HepG2 (cell line): ENCODE measurements at regions not wholly inside any gene's neighbourhood (a gene's known extent, or its start where the extent isn't known, plus 50 kb on each side); places are given as distances from the start of the nearest gene placed in this dataset.

Source experiments
- ATAC-seq: fragments of 200-7000 bp; cut with Tn5 transposase; 3 replicates; pipeline ENCODE4 v1.9.1; 2020; ENCODE audit warnings: mild to moderate bottlenecking, moderate library complexity
- BruUV-seq: library from RNA; stranded (reverse); fragments of 400-500 nt; replicated peaks from 2 replicates; lab custom pipeline; 2021; lab: Mats Ljungman, UMichigan
- CTCF ChIA-PET: fragments of 300-600 bp; formaldehyde crosslinking; extraction: SDS; loops from one replicate; lab custom pipeline; 2021; ENCODE audit warnings: low total read pairs, inconsistent platforms, low intra/inter-chr PET ratio; lab: Yijun Ruan, JAX
- POLR2A ChIA-PET: fragments of 350-600 bp; sonication (Branson Sonifier 250); formaldehyde crosslinking; loops from one replicate; lab custom pipeline; 2020; ENCODE audit warnings: antibody characterized with exemption, inconsistent platforms; lab: Yijun Ruan, JAX
- DNase-seq: peaks from one replicate; pipeline ENCODE4 v3.0.0-alpha.2; 2015; ENCODE audit warnings: low spot score
- FAIRE-seq: peaks from 3 replicates; lab custom pipeline; 2011; peaks lifted over from hg19 to GRCh38; lab: Jason Lieb, UNC
- H2AFZ ChIP-seq: one replicate; pipeline ENCODE4 v1.6.1; 2011; ENCODE audit warnings: low read length, inconsistent platforms
- H3K27ac ChIP-seq: fragments of 300-600 bp; 3 replicates; pipeline ENCODE4 v1.8.0; 2011; ENCODE audit warnings: mixed run types, mild to moderate bottlenecking, mixed read lengths, low read length, inconsistent platforms; ENCODE audit not compliant: insufficient read depth; ENCODE audit errors: extremely low read length
- H3K27me3 ChIP-seq, 2 experiments: fragments of 200-600 bp in 1 of 2; 2 replicates in 1 of 2; 3 replicates in 1 of 2; pipeline versions ENCODE4 v1.6.0 to v1.8.0; 2011; ENCODE audit warnings: low read length in 2 of 2, mild to moderate bottlenecking in 2 of 2, moderate library complexity in 2 of 2, inconsistent platforms in 1 of 2; ENCODE audit not compliant: insufficient read depth in 2 of 2, control insufficient read depth in 1 of 2
- H3K36me3 ChIP-seq, 2 experiments: fragments of 200-600 bp in 1 of 2; replicated peaks in 1 of 2; 2 replicates in 1 of 2; 3 replicates in 1 of 2; pipeline versions ENCODE4 v1.5.1 to v1.8.0; 2011; ENCODE audit warnings: low read length in 2 of 2, inconsistent platforms in 1 of 2; ENCODE audit not compliant: insufficient read depth in 2 of 2, control insufficient read depth in 1 of 2
- H3K4me1 ChIP-seq: 2 replicates; pipeline ENCODE4 v1.5.1; 2012; ENCODE audit warnings: low read length, inconsistent platforms; ENCODE audit not compliant: insufficient read depth
- H3K4me2 ChIP-seq: 2 replicates; pipeline ENCODE4 v1.6.0; 2011; ENCODE audit warnings: low read depth, low read length, inconsistent platforms
- H3K4me3 ChIP-seq, 3 experiments: fragments of 200-600 bp in 1 of 3; sonication (generic), shearing (Covaris generic) in 1 of 3; replicated peaks in 1 of 3; 2 replicates each; pipeline ENCODE4 v1.5.1; 2011 to 2016; ENCODE audit warnings: low read length in 3 of 3, inconsistent platforms in 2 of 3, low read depth in 2 of 3, mild to moderate bottlenecking in 2 of 3, control low read depth in 1 of 3, mixed read lengths in 1 of 3; ENCODE audit not compliant: insufficient read depth in 1 of 3
- H3K79me2 ChIP-seq: one replicate; pipeline ENCODE4 v1.6.1; 2011; ENCODE audit warnings: low read length, inconsistent platforms; ENCODE audit not compliant: insufficient read depth
- H3K9ac ChIP-seq: 2 replicates; pipeline ENCODE4 v1.6.0; 2011; ENCODE audit warnings: mild to moderate bottlenecking, low read depth, low read length, inconsistent platforms; ENCODE audit not compliant: insufficient read depth
- H3K9me3 ChIP-seq: 2 replicates; pipeline ENCODE4 v1.5.1; 2012; ENCODE audit warnings: mild to moderate bottlenecking, low read length
- H4K20me1 ChIP-seq: 2 replicates; pipeline ENCODE4 v1.6.0; 2011; ENCODE audit warnings: inconsistent platforms, mild to moderate bottlenecking, low read length, moderate library complexity; ENCODE audit not compliant: insufficient read depth
- FOSL2 ChIP-seq: sonication (generic); formaldehyde crosslinking; IDR thresholded peaks from 2 replicates; pipeline ENCODE4 v1.4.0; 2020; ENCODE audit warnings: missing genetic modification reagents
- KLF16 ChIP-seq, 2 experiments: sonication (generic) in 1 of 2; formaldehyde crosslinking in 1 of 2; IDR thresholded peaks; 2 replicates each; pipeline versions ENCODE4 v1.6.1 to v1.8.0; 2016 to 2023; ENCODE audit warnings: missing genetic modification reagents in 2 of 2, missing compliant biosample characterization in 1 of 2
- RORA ChIP-seq: sonication (generic); formaldehyde crosslinking; IDR thresholded peaks from 2 replicates; pipeline ENCODE4 v1.5.0; 2020; ENCODE audit warnings: mild to moderate bottlenecking, missing genetic modification reagents, moderate library complexity
- SATB2 ChIP-seq: sonication (generic); formaldehyde crosslinking; IDR thresholded peaks from 2 replicates; pipeline ENCODE4 v1.5.0; 2020; ENCODE audit warnings: missing genetic modification reagents
- STAG1 ChIP-seq: sonication (generic); formaldehyde crosslinking; IDR thresholded peaks from 2 replicates; pipeline ENCODE4 v1.4.0; 2020; ENCODE audit warnings: missing genetic modification reagents
- ZNF207 ChIP-seq: fragments of 450-650 bp; IDR thresholded peaks from 2 replicates; pipeline ENCODE4 v1.6.1; 2016; ENCODE audit warnings: antibody characterized with exemption, borderline replicate concordance
- ZNF251 ChIP-seq: sonication (generic); formaldehyde crosslinking; IDR thresholded peaks from 2 replicates; pipeline ENCODE4 v1.9.0; 2021; ENCODE audit warnings: mild to moderate bottlenecking, missing genetic modification reagents
- ZNF556 ChIP-seq: sonication (generic); formaldehyde crosslinking; IDR thresholded peaks from 2 replicates; pipeline ENCODE4 v1.4.0; 2020; ENCODE audit warnings: mild to moderate bottlenecking, missing genetic modification reagents, borderline replicate concordance
- ZNF703 ChIP-seq: sonication (generic); formaldehyde crosslinking; IDR thresholded peaks from 2 replicates; pipeline ENCODE4 v1.5.1; 2020; ENCODE audit warnings: missing genetic modification reagents, mild to moderate bottlenecking, moderate library complexity, borderline replicate concordance
- ZSCAN9 ChIP-seq: IDR thresholded peaks from 2 replicates; pipeline ENCODE4 v1.6.1; 2016; ENCODE audit warnings: borderline replicate concordance
- WGBS: methylation state at CpG from one replicate; pipeline ENCODE4 v1.1.6; 2017; ENCODE audit warnings: low lambda C conversion rate; 5-methylcytosine and 5-hydroxymethylcytosine counted together
- in situ Hi-C: cut with HindIII; loops from 2 replicates; pipeline ENCODE4 v1.10.0; 2017; ENCODE audit warnings: low pct_unique_long_range_greater_than_20kb; ENCODE audit not compliant: extremely low pct_ligation_motif_present
- intact Hi-C: fragments of 100-400 bp; cut with micrococcal nuclease; formaldehyde crosslinking; loops from one replicate; pipeline ENCODE4 v1.10.0; 2022; ENCODE audit not compliant: unreplicated experiment
- TF ChIP-seq, protein P1 (sequence below): IDR thresholded peaks from 2 replicates; pipeline ENCODE4 v1.6.1; 2016; ENCODE audit warnings: low read depth, borderline replicate concordance
- TF ChIP-seq, protein P2 (sequence below): sonication (generic); formaldehyde crosslinking; IDR thresholded peaks from 2 replicates; pipeline ENCODE4 v1.5.1; 2020; ENCODE audit warnings: mild to moderate bottlenecking, missing genetic modification reagents, moderate library complexity

DNA sequence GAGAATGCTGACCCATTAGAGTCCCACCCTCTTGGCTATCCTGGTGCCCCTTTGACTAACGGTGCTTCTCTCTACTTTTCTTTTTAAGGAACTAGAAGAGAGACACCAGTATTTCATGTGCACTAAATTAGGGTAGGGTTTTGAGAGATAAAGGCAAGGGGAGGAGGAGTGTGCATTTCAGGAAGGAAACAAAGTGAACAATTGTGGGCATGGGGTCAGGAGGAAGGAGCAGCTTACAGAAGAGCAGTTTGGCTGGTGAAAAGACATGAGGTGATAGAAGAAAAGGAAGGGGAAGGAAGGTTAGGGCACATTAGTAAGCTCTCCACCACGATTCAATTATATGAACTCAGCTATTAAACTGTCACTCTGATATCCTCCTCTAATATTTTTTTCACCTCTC, 105.8 kb upstream of the CTAGE1 start:
- H3K4me1 ChIP-seq, result no peaks in the 10 kb centered on the region
- no peak overlapping the region for H3K9ac ChIP-seq
- H3K79me2 ChIP-seq, result no peaks in the 10 kb centered on the region
- in situ Hi-C loops, result no loop called here
- H3K27ac ChIP-seq, result no peak overlapping the region
- no peak overlapping the region for H3K4me2 ChIP-seq
- DNase-seq (no peak), ATAC-seq (no peak), FAIRE-seq (no peak)
- H3K9me3 ChIP-seq, result no peaks in the 10 kb centered on the region
- ChIA-PET POLR2A (no interaction called here), CTCF (no interaction called here)
- H3K36me3 ChIP-seq, result no peaks in the 10 kb centered on the region
- H4K20me1 ChIP-seq, result no peaks in the 10 kb centered on the region
- no peaks in the 10 kb centered on the region for H3K27me3 ChIP-seq
- intact Hi-C loops, result no loop called here
- 0% methylated on average over 2 of the region's 2 CpGs for WGBS
- BruUV-seq, result no TSS peak
- TF ChIP-seq STAG1 (CRISPR knock-in tag) (no peak), KLF16 (CRISPR knock-in tag; IDR thresholded peaks at IDR 0.05) (no peak), FOSL2 (no peak), SATB2 (CRISPR knock-in tag) (no peak), ZSCAN9 (CRISPR knock-in tag) (no peak), ZNF703 (CRISPR knock-in tag) (no peak), ZNF556 (CRISPR knock-in tag) (no peak), RORA (CRISPR knock-in tag) (no peak), ZNF251 (CRISPR knock-in tag) (no peak), ZNF207 (no peak)
- TF ChIP-seq, protein P1, sequence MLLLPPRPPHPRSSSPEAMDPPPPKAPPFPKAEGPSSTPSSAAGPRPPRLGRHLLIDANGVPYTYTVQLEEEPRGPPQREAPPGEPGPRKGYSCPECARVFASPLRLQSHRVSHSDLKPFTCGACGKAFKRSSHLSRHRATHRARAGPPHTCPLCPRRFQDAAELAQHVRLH, result no peak
- TF ChIP-seq, protein P2, sequence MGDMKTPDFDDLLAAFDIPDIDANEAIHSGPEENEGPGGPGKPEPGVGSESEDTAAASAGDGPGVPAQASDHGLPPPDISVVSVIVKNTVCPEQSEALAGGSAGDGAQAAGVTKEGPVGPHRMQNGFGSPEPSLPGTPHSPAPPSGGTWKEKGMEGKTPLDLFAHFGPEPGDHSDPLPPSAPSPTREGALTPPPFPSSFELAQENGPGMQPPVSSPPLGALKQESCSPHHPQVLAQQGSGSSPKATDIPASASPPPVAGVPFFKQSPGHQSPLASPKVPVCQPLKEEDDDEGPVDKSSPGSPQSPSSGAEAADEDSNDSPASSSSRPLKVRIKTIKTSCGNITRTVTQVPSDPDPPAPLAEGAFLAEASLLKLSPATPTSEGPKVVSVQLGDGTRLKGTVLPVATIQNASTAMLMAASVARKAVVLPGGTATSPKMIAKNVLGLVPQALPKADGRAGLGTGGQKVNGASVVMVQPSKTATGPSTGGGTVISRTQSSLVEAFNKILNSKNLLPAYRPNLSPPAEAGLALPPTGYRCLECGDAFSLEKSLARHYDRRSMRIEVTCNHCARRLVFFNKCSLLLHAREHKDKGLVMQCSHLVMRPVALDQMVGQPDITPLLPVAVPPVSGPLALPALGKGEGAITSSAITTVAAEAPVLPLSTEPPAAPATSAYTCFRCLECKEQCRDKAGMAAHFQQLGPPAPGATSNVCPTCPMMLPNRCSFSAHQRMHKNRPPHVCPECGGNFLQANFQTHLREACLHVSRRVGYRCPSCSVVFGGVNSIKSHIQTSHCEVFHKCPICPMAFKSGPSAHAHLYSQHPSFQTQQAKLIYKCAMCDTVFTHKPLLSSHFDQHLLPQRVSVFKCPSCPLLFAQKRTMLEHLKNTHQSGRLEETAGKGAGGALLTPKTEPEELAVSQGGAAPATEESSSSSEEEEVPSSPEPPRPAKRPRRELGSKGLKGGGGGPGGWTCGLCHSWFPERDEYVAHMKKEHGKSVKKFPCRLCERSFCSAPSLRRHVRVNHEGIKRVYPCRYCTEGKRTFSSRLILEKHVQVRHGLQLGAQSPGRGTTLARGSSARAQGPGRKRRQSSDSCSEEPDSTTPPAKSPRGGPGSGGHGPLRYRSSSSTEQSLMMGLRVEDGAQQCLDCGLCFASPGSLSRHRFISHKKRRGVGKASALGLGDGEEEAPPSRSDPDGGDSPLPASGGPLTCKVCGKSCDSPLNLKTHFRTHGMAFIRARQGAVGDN (CRISPR knock-in tag), result no peak
- no peak overlapping the region for H2AFZ ChIP-seq
- H3K4me3 ChIP-seq, result no peak overlapping the region
